ENCODE measurements at regions not wholly inside any gene's neighbourhood (a gene's known extent, or its start where the extent isn't known, plus 50 kb on each side); places are given as distances from the start of the nearest gene placed in this dataset.
A peak's percentile ranks its signal among the peaks of the same experiment; 100 is the strongest.

DNA sequence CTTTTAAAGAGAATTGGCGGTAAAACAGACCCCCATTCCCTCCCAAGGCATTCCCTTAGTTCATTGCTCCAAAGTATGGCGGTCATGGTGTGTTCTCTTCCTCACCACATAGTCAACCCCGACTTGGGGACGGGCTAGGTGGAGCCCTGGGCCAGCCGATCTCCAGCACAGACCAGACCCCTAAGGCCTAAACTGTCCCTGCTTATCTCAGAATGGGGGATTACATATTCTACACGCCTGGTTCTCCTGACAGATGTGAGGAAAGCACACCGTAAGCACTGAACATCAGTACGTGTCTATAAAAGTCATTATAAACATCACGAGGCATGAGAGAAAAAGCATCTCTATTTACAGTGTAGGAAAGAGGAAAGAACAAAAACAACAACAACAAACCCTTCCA lies 244.5 kb upstream of the STT3B start:
- intact Hi-C loops (cut with DNase I; ENCODE audit: low total_unique reads): no loop called here
- H3K4me3 ChIP-seq: no peak overlapping the region
- H3K4me1 ChIP-seq: no peaks in the 10 kb centered on the region
- H3K27ac ChIP-seq: peak overlapping the region in 1 of 2 donors; percentile 68
- H3K9me3 ChIP-seq: no peaks in the 10 kb centered on the region
- no peaks in the 10 kb centered on the region for H3K27me3 ChIP-seq
- no peaks in the 10 kb centered on the region for H3K36me3 ChIP-seq
- TF ChIP-seq, protein P1, sequence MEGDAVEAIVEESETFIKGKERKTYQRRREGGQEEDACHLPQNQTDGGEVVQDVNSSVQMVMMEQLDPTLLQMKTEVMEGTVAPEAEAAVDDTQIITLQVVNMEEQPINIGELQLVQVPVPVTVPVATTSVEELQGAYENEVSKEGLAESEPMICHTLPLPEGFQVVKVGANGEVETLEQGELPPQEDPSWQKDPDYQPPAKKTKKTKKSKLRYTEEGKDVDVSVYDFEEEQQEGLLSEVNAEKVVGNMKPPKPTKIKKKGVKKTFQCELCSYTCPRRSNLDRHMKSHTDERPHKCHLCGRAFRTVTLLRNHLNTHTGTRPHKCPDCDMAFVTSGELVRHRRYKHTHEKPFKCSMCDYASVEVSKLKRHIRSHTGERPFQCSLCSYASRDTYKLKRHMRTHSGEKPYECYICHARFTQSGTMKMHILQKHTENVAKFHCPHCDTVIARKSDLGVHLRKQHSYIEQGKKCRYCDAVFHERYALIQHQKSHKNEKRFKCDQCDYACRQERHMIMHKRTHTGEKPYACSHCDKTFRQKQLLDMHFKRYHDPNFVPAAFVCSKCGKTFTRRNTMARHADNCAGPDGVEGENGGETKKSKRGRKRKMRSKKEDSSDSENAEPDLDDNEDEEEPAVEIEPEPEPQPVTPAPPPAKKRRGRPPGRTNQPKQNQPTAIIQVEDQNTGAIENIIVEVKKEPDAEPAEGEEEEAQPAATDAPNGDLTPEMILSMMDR (IDR thresholded peaks at IDR 0.05): no peak
- TF ChIP-seq POLR2A (IDR thresholded peaks at IDR 0.05) (no peak), POLR2AphosphoS5 (IDR thresholded peaks at IDR 0.05) (no peak)
- no peak for DNase-seq (ENCODE audit: low spot score in 2 of 2)

DNA sequence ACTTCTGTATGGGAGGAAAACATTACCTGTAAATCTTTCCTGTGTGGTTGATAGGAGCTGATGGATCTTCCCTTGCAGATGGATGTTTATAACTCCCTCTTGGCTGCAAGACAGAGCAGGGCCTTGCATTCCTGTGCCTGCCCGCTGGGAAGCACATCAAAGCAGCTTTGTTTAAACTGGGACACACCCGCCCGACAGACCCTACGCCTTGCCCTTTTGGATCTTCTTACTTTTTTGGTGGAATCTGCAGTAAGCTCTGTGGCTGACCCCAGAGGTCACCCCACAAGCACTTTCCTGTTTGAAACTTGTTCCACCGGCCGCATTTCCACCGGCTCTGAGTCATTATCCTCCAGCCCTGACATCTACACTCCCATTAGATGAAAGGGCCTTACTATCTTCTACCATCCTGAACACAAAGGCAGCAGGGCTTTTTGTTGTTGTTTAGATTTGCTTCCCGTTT lies 244.1 kb upstream of the STT3B start:
- Histone ChIP-seq H3K4me1 (no peaks in the 10 kb centered on the region), H3K9me3 (no peaks in the 10 kb centered on the region), H3K27ac (peak overlapping the region in 1 of 2 donors; percentile 68), H3K4me3 (no peak overlapping the region), H3K36me3 (no peaks in the 10 kb centered on the region), H3K27me3 (no peaks in the 10 kb centered on the region)
- peak in 1 of 2 donors; percentile 30 for DNase-seq (ENCODE audit: low spot score in 2 of 2)
- intact Hi-C loops (cut with DNase I; ENCODE audit: low total_unique reads): no loop called here
- no peak for TF ChIP-seq POLR2A (IDR thresholded peaks at IDR 0.05)
- TF ChIP-seq, protein P1 (IDR thresholded peaks at IDR 0.05): no peak
- TF ChIP-seq POLR2AphosphoS5 (IDR thresholded peaks at IDR 0.05): no peak

DNA sequence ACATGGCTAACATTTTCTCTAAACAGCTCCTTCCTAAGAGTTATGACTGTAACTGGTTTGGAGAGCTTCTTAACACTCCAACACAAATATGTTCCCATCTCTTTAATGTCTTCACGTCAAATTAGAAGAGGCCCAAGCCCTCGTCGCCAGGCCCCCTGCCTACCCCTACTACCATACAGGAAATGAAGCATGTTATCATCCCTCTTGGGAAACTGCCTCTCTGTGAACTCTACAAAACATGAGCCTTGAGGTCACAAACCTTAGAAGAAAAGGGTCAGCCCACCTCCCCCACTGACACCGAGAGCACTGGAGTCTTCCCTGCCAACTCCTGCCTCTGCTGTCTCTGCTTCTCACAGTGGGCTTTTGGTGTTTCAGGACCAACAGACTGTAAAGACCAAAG lies 243.1 kb upstream of the STT3B start:
- intact Hi-C loops (cut with DNase I; ENCODE audit: low total_unique reads): no loop called here
- TF ChIP-seq POLR2A (IDR thresholded peaks at IDR 0.05) (no peak), POLR2AphosphoS5 (IDR thresholded peaks at IDR 0.05) (no peak)
- TF ChIP-seq, protein P1 (IDR thresholded peaks at IDR 0.05): no peak
- Histone ChIP-seq H3K4me3 (no peak overlapping the region), H3K4me1 (no peaks in the 10 kb centered on the region), H3K27ac (no peak overlapping the region), H3K36me3 (no peaks in the 10 kb centered on the region), H3K27me3 (no peaks in the 10 kb centered on the region), H3K9me3 (no peaks in the 10 kb centered on the region)
- no peak for DNase-seq (ENCODE audit: low spot score in 2 of 2)

DNA sequence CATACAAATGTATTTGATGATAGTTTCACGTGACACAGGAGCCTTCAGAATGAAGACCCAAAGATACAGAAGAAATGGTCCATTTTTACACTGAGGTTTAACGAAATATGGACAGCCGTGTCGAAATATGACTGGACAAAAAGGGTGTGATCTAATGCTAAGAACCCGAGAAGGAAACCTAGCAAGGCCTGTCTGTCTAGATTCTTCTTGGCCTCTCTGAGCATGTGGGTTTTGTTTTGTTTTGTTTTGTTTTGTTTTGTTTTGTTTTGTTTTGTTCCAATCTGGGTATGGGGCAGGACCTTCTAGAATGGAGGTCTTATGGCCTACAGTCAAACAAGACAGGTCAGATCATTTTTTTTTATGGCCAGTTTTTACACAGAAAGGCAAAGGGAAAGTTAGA lies 242.7 kb upstream of the STT3B start:
- H3K27ac ChIP-seq: no peak overlapping the region

DNA sequence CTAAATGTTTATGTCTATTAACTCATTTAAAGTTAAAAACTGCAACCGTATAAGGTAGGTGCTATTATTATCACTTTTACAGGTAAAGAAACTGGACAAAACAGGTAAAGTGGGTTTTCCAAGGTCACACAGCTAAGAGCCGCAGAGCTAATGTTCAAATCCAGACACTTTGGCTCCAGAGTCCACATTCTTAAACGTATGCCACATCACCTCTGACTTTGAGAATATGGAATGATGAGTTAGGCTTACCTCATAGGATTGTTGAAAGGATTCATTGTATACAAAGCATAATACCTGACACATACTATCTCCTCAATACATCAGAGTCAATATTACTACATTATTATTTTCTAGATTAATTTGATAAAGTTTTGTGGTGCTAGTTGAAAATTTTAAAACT lies 240.9 kb upstream of the STT3B start:
- no peaks in the 10 kb centered on the region for H3K36me3 ChIP-seq
- no peak overlapping the region for H3K27ac ChIP-seq
- H3K9me3 ChIP-seq: no peaks in the 10 kb centered on the region
- no peaks in the 10 kb centered on the region for H3K27me3 ChIP-seq
- DNase-seq (ENCODE audit: low spot score in 2 of 2): no peak
- TF ChIP-seq POLR2AphosphoS5 (IDR thresholded peaks at IDR 0.05): no peak
- TF ChIP-seq, protein P1 (IDR thresholded peaks at IDR 0.05): no peak
- H3K4me1 ChIP-seq: no peaks in the 10 kb centered on the region
- no peak overlapping the region for H3K4me3 ChIP-seq
- intact Hi-C loops (cut with DNase I; ENCODE audit: low total_unique reads): no loop called here

More for the DNA sequence above, 242.7 kb upstream of the STT3B start:
- no peaks in the 10 kb centered on the region for H3K36me3 ChIP-seq
- H3K27me3 ChIP-seq: no peaks in the 10 kb centered on the region
- no peak for DNase-seq (ENCODE audit: low spot score in 2 of 2)
- no peaks in the 10 kb centered on the region for H3K4me1 ChIP-seq
- intact Hi-C loops (cut with DNase I; ENCODE audit: low total_unique reads): no loop called here
- no peak for TF ChIP-seq POLR2A (IDR thresholded peaks at IDR 0.05)
- TF ChIP-seq, protein P1 (IDR thresholded peaks at IDR 0.05): no peak
- no peak for TF ChIP-seq POLR2AphosphoS5 (IDR thresholded peaks at IDR 0.05)
- H3K4me3 ChIP-seq: no peak overlapping the region
- H3K9me3 ChIP-seq: no peaks in the 10 kb centered on the region

Data from breast epithelium (tissue), 4 donors.